ENCODE measurements at regions not wholly inside any gene's neighbourhood (a gene's known extent, or its start where the extent isn't known, plus 50 kb on each side); places are given as distances from the start of the nearest gene placed in this dataset.

DNA sequence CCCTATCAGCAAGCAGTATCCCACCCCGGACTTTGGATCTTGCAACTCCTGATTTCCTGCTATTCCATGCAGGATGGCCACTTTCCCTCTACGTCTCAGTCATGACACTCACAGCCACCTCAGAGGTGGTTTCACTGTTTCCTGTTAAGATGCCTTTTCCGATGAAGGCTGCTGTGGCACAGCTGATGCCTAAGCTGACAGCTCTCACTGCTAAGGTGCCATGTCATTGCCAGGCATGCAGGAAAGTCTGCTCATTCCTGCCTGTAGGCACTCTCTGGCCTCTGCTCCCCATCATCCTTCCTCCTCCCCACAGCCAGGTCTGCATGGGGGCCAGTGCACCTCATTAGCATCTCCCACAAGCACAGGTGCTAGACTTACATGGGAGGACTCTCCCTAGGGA lies 173.0 kb downstream of the CBLN1 start:
- TF ChIP-seq POLR2AphosphoS5 (IDR thresholded peaks at IDR 0.05; ENCODE audit: low read depth, low read length) (no peak), TCF7L2 (IDR thresholded peaks at IDR 0.05; ENCODE audit: low read depth, low read length) (no peak)
- TF ChIP-seq, protein P1, sequence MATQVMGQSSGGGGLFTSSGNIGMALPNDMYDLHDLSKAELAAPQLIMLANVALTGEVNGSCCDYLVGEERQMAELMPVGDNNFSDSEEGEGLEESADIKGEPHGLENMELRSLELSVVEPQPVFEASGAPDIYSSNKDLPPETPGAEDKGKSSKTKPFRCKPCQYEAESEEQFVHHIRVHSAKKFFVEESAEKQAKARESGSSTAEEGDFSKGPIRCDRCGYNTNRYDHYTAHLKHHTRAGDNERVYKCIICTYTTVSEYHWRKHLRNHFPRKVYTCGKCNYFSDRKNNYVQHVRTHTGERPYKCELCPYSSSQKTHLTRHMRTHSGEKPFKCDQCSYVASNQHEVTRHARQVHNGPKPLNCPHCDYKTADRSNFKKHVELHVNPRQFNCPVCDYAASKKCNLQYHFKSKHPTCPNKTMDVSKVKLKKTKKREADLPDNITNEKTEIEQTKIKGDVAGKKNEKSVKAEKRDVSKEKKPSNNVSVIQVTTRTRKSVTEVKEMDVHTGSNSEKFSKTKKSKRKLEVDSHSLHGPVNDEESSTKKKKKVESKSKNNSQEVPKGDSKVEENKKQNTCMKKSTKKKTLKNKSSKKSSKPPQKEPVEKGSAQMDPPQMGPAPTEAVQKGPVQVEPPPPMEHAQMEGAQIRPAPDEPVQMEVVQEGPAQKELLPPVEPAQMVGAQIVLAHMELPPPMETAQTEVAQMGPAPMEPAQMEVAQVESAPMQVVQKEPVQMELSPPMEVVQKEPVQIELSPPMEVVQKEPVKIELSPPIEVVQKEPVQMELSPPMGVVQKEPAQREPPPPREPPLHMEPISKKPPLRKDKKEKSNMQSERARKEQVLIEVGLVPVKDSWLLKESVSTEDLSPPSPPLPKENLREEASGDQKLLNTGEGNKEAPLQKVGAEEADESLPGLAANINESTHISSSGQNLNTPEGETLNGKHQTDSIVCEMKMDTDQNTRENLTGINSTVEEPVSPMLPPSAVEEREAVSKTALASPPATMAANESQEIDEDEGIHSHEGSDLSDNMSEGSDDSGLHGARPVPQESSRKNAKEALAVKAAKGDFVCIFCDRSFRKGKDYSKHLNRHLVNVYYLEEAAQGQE (IDR thresholded peaks at IDR 0.05; ENCODE audit: insufficient read depth in 1 of 2, low read depth in 2 of 2, low read length in 1 of 2) = no peak
- TF ChIP-seq, protein P2, sequence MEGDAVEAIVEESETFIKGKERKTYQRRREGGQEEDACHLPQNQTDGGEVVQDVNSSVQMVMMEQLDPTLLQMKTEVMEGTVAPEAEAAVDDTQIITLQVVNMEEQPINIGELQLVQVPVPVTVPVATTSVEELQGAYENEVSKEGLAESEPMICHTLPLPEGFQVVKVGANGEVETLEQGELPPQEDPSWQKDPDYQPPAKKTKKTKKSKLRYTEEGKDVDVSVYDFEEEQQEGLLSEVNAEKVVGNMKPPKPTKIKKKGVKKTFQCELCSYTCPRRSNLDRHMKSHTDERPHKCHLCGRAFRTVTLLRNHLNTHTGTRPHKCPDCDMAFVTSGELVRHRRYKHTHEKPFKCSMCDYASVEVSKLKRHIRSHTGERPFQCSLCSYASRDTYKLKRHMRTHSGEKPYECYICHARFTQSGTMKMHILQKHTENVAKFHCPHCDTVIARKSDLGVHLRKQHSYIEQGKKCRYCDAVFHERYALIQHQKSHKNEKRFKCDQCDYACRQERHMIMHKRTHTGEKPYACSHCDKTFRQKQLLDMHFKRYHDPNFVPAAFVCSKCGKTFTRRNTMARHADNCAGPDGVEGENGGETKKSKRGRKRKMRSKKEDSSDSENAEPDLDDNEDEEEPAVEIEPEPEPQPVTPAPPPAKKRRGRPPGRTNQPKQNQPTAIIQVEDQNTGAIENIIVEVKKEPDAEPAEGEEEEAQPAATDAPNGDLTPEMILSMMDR (IDR thresholded peaks at IDR 0.05) = no peak

All from Panc1 (cell line).